DMS79 (cell line): ENCODE measurements at regions not wholly inside any gene's neighbourhood (a gene's known extent, or its start where the extent isn't known, plus 50 kb on each side); places are given as distances from the start of the nearest gene placed in this dataset.
A peak's percentile ranks its signal among the peaks of the same experiment; 100 is the strongest.

Source experiments
- DNase-seq: peaks from one replicate; lab custom pipeline; 2025; lab: John Stamatoyannopoulos, UW

- DNase-seq = no peak
These were observed 235.1 kb upstream of the CXCL12 start for GRCh38 chr10:44619975-44620374.

DNA sequence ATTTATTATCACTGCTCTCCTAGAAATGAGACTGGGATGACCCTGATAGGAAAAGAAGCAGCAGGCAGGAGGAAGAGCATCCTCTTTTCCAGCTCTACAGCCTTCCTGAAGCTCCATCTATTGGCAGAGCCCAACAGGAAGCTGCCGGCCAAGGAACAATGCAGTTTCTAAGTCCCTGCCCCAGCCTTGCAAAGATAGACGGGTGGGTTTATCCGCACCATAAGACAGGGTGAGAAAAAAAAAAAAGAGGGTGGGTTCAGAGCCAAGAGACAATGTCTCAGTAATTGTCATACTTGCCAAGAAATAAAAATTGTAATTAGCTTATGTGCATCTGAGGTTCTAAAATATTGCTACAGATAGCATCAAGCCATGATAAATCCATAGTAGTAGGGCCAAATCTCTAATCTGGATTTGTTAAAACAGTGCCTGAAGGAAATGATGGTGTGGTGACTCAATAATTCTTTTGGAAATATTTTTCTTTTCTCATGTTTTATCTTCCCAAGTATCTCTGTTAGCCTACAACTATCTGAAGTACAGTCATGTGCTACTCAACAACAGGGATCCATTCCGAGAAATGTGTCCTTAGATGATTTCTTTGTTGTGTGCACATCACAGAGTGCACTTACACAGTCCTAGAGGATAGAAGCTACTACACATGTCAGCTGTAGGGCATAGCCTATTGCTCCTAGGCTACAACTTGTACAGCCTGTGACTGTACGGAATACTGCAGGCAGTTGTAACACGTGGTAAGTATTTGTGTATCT is 242.9 kb upstream of the CXCL12 start:
- DNase-seq = no peak

GRCh38 chr10:44628921-44629320 is 244.0 kb upstream of the CXCL12 start:
- no peak for DNase-seq

DNA sequence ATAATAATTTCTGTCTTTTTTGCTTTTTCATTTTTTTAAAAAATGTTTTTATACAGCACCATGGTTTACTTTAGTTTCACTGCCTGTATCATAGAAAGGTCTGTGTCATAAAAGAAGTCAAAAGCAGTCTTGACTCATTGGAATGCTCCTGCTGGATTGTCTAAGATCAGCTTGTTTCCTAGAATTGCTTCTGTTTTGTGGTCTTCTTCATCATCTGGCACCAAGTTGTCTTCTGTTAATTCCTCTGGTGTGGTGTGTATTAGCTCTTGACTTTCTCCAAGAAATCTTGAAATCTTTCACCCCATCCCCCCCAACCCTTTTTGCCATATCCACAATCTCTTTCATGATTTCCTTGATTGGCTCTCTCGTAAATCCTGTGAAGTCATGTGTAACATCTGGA is 250.3 kb upstream of the CXCL12 start:
- DNase-seq = no peak

DNA sequence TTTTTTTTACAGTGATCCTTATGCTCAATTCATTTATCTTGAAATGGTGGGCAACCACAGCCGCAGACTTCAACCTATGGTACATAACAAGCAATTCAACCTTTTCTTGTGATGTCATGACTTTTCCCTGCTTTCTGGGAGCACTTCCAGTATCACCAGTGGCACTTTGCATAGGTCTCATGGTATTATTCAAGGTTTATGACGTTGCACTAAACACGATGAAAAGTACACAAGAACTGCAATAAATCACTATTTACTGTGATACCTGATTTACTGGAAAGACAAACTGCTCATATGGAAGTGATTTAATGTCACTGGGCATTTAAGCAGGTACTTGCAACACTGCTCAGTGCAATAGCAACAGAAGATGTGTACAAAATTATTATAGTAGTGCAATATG is 251.7 kb upstream of the CXCL12 start:
- no peak for DNase-seq

DNA sequence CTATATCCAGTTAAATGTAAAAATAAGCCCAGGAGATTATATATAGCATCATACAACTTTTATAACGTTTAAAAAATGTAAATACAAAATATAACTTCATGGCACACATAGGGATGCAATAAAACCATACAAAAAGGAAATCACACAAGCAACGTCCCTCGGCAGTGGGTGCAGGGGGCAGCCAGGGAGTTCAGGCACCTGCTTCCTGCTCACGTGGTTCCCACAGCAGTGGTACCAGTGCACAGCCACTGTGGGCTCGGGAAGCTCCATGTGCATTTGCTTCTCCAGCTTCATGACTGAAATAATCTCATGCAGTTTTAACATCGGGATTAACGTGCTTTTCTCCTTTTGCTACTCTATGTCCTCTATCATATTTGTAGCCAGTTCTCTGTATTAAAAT is 255.5 kb upstream of the CXCL12 start:
- DNase-seq = no peak

DNA sequence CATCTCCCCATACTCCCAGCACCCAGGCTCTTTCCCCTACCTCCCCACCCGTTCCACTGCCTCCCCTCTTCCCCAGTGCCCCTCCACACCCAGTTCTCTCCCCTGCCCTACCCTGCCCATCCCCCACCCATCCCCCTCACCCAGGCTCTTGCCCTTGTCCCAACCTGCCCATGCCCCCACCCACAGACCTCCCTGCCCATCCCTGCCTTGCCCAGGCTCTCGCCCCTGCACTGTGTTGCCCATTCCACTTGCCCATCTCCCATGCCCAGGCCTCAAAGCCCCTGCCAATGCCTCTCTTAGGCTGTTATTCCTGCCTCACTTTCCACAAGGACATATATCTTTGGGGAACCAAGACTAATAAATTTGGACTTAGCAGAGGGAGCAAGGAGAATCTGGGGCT is 262.6 kb upstream of the CXCL12 start:
- no peak for DNase-seq

DNA sequence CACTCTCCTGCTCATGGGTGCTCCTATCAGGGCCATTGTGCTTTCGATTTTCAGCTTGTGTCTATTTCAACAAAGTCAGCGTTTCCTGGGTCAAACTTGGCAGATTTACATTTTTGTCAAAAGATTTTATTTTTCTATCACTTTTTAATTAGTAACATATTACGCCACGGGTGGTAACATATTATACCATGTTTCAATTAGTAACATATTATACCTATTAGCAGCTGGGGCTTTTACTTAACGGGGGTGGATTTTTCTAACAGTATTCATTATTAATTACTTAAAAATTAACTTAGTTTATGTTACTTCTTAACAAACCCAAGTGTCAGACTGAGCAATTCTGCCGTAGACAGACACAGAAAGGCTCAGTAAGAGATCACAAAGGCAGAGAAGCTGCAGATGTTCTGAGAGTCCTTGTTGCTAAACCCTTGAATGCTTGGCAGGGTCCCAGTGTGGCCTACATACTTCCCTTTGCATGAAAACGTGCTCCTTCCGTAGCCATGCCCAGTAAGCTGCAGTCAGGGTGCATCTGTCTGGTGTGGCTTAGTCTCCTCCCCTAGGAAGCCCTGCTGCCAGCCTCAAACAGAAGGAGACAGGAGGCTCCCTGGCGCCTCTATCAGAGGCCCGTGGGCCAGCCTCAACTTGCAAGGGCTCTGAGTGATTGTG is 263.1 kb upstream of the CXCL12 start:
- peak; percentile 30 for DNase-seq

DNA sequence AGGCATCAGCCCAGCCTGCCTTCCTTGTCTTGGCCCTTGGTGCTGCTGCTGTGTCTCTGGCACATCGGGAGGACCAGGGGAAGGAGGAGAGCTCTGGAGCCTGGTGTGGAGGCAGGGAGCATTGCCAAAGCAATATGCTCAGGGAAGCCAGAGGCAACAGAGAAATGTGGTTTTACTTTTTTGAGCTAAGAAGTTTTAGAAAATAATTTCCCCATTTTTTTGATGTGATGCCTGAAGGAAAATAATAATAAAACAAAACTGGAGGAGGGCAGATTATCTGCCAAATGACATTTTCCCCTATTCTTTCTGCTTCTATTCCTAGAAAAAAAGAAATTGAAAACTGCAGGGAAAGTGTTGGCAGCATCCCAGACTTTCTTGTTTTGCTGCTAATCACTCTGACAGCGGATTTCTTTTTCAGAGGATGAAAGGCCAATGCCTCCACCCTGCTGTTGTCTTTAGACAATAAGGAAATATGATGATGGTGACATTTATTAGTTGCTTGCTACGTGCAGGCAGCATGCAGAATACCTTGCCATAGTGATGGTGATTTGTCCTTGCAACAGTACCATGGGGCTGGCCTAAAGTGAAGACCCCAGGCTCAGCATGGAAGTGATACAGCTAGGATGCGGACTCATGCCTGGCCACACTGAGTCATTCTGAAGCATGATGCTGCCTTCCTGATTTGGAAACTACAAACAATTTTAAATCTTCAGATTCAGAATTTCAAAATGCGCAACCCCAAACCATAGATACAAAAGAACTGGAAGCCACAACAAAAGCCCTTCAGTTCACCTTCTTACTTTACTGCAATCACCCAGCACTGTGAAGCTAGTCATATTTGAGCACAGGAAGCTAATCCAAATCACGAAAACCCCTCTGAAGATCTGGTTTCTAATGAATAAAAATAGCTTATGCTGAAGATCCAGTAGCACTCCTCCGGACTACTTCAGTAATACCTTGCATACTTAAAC is 260.2 kb upstream of the TMEM72 start:
- no peak for DNase-seq

DNA sequence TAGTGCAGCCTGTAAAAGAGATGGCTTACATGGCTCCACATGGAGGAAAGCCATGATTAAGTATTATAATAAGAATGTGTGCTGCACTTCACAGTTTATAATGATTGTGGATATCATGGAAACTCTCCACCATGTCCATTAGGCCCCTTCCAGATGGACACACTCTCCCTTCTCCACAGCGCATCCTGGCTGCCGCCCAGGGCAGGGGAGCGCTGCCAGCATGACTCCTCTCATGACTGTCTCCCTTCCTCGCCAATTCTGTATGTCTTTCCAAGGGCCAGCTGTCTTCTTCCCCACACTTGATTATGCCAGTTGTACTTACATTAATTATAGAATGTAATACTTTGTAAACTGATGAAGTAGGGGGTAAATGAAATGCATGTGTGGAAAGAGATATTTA is 259.3 kb upstream of the TMEM72 start:
- no peak for DNase-seq

DNA sequence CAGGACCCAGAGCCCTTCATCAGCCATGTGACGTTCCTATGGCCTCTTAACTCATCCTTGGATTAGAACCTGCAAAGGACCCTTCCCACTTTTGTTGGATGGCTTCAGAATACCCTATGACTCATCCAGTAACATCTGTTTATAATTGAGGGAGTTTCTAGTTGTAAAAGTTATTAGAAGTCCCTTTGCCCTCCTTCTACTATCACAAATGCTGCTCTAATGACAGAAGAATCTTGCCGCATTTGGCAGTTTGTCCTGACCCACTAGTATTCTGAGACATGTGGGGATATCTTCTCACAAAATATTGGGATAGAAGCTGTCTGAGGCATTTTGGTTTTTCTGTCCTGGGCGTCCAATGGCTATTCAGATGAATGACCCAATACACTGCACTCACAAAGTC is 251.8 kb upstream of the TMEM72 start:
- DNase-seq = no peak

GRCh38 chr10:44660271-44660670 is 250.9 kb upstream of the TMEM72 start:
- no peak for DNase-seq

DNA sequence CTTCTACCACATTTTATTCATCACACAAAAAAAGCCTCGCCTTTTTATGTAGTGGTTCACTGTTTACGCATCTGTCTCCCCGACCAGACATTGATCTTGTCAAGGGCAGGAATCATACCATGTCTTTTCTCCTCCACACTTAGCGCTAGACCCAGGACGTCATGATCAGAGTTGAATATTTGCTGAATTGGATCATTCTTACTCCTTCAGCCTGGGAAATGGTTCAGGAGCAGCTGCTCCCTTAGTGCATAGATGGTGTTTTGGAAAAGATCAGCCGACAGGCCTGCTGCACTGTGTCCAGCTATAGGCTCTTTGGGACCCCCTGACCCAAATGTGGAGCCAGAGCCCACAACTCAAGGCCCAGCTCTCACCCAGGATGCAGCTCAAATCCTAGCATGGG is 249.1 kb upstream of the TMEM72 start:
- no peak for DNase-seq

DNA sequence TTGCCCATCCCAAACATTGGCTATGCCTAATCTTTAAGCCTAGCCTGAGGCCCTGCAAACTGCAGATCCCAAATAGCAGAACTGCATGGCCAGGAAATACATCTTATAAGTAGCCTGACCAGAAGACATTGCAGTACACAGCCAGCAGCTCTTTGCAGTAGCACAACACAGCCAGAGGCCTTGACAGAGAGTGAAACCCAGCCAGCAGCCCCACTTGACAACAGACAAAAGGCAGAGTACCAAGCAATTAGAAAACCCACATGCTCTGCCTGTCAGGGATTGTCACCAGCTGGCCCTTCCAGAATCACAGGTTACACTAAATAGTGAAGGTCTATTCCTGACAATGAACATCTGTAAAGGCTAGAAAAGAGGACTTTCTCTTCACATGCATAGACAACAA is 242.8 kb upstream of the TMEM72 start:
- DNase-seq = no peak

DNA sequence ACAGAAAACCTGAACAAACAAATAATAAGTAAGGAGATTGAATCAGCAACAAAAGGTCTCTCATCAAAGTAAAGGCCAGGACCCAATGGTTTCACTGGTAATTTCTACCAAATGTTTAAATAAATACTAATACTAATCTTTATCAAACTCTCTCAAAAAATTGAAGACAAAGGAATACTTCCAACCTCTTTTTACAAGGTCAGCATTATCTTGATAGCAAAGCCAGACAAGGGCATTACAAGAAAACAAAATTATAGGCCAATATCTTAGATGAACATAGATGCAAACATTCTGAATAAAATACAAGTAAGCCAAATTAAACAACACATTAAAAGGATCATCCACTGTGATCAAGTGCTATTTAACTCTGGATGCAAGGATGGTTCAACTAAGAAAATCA is 239.8 kb upstream of the TMEM72 start:
- no peak for DNase-seq

DNA sequence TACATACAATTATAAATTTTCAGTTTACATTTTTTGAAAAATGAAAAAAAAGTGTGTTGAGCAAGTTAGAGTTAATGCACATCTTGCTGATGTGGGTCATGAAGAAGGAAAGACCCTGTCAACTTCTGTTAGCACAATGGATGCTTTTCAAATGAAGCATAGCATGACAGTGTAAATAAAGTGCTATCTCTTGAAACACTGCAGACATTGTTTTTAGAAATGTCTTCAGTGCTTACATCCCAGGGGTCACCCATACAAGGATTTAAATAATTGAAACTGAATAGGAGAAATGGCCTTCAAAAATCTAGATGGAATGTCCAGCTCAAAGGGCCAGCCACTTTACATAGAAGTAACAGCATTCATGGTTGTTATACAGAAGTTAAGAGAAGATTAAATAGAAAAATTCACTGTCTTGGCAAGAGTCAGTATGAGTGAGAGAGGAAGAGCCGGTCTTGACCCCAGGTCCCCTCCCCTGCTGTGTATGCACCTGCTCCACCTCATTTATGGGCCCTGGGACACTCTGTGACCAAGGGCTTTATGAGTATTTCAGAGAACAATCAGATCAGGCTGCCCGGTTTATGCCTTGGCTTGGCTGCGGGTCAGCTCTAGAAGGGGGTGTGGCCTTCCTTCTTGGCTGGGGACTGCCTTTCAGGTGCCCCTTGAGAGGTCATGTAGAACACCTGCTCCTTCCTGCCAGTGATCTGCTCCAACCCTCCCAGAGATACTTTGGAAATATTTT is 237.7 kb upstream of the TMEM72 start:
- DNase-seq = peak; percentile 57

DNA sequence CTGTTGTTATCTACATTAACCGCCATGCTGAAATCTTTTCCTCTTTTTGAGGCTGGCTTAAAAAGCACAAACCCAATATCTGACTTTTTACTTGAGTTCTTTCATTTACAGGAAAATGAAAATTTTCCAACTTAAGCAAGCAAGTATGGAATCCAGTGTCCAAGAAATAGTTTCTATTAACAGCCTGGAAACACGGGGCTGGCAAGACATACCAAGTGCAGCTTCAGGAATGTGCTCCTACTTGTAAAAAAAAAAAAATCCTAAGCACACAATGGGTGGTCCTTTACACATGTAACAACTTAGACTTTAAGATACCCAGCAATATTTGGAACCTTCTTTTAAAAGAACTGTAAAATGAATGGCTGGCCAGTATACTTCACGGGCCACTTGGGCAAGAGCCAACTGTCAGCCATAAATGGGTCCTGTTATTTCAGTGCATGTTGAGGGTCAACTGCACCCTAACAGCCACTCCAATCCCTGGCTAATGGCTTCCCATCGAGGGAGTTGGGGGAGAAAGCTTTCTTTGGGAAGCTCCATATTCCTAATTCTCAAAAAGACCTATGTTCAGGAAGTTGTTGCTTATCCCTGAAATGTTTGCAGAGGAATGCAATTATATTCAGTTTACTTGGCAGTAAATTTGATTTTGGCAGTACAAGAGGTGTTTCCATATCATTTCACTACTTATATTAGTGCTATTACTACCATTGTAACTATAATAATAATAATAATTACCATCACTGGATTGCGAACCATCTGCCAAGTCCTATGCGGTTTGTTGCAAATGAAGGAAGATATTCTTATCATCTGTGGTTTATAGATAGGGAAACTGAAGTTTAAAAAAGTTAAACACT is 236.4 kb upstream of the TMEM72 start:
- no peak for DNase-seq

DNA sequence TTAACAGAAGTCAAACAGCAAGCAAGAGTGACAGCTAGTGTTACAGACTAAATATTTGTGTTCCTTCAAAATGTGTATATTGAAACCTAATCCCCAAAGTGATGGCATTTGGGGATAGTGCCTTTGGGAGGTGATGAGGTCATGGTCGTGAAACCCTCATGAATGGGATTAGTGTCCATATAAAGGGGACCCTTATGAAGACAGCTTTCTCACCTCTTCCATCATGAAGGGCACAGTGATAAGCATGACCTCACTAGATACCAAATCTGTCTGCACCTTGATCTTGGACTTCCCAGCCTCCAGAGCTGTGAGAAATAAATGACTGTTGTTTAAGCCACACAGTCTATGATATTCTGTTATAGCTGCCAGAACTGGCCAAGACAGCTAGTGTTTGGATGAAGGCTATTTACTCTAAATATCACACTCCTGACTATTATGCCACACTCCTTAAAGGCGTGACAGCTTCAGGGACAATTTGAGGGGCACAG is 235.7 kb upstream of the TMEM72 start:
- DNase-seq = no peak

- DNase-seq = no peak
These were observed 230.4 kb upstream of the TMEM72 start for GRCh38 chr10:44680764-44681163.

GRCh38 chr10:44682507-44682906 is 228.6 kb upstream of the TMEM72 start:
- peak; percentile 28 for DNase-seq

DNA sequence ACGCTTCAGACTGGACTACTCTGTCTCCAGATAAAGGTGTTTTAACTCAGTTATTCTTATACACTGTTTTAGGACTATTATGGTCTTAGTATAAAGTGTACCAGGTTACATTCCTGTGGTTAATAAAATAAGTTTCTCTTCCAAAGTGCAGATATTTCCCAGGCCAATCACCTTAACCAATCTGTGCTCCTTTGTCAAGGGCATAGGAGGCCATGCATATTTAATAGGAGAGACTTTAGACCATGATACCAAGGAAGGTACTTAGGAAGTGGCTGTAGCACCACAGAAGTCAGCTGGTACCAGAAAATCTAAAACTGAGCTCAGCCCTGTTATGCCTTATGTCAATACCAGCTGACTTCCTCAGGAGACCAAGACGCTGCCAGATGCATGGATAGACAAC is 226.5 kb upstream of the TMEM72 start:
- no peak for DNase-seq
